SK-N-SH (cell line): ENCODE measurements at regions not wholly inside any gene's neighbourhood (a gene's known extent, or its start where the extent isn't known, plus 50 kb on each side); places are given as distances from the start of the nearest gene placed in this dataset.

ENCODE experiments used
- CTCF ChIA-PET: fragments of 300-600, 350-600 bp; formaldehyde crosslinking; extraction: SDS; loops from one replicate; lab custom pipeline; 2021; lab: Yijun Ruan, JAX
- POLR2A ChIA-PET: fragments of 350-600 bp; sonication (Branson Sonifier 250); formaldehyde crosslinking; extraction: SDS; loops from one replicate; lab custom pipeline; 2020; ENCODE audit warnings: antibody characterized with exemption, inconsistent platforms; lab: Yijun Ruan, JAX
- DNase-seq: peaks from one replicate; pipeline ENCODE4 v3.0.0; 2012
- H2AFZ ChIP-seq: fragments of 200-600 bp; sonication (generic); 2 replicates; pipeline ENCODE4 v1.8.1; 2016; ENCODE audit warnings: antibody characterized with exemption, mild to moderate bottlenecking, low read depth
- H3F3A ChIP-seq: fragments of 200-600 bp; sonication (generic); replicated peaks from 2 replicates; pipeline ENCODE3; 2016; ENCODE audit warnings: antibody characterized with exemption, mild to moderate bottlenecking; ENCODE audit not compliant: insufficient read depth
- H3K27ac ChIP-seq, 2 experiments: fragments of 200-500 bp in 1 of 2; fragments of 200-600 bp in 1 of 2; sonication (Bioruptor generic) in 1 of 2; sonication (generic), shearing (Covaris generic) in 1 of 2; 2 replicates each; pipeline versions ENCODE4 v1.5.1 to v1.6.1; 2014 to 2016; ENCODE audit warnings: low read depth in 2 of 2, inconsistent platforms in 1 of 2, low read length in 1 of 2, mild to moderate bottlenecking in 1 of 2, mixed read lengths in 1 of 2
- H3K27me3 ChIP-seq: fragments of 200-600 bp; sonication (generic), shearing (Covaris generic); 2 replicates; pipeline ENCODE4 v1.6.1; 2016; ENCODE audit warnings: mixed run types; ENCODE audit not compliant: insufficient read depth
- H3K36me3 ChIP-seq, 2 experiments: fragments of 200-500 bp in 1 of 2; fragments of 200-600 bp in 1 of 2; sonication (Bioruptor generic) in 1 of 2; sonication (generic) in 1 of 2; replicated peaks in 1 of 2; 2 replicates each; pipeline versions ENCODE3 to v1.5.1; 2014 to 2016; ENCODE audit warnings: low read length in 1 of 2, mild to moderate bottlenecking in 1 of 2; ENCODE audit not compliant: insufficient read depth in 2 of 2, control insufficient read depth in 1 of 2
- H3K4me1 ChIP-seq, 2 experiments: fragments of 200-500 bp in 1 of 2; fragments of 200-600 bp in 1 of 2; sonication (Bioruptor generic) in 1 of 2; sonication (generic), shearing (Covaris generic) in 1 of 2; 2 replicates each; pipeline versions ENCODE4 v1.5.1 to v1.6.1; 2014 to 2016; ENCODE audit warnings: low read depth in 1 of 2, low read length in 1 of 2, mixed run types in 1 of 2; ENCODE audit not compliant: insufficient read depth in 2 of 2, control insufficient read depth in 1 of 2
- H3K4me2 ChIP-seq: fragments of 200-600 bp; sonication (generic), shearing (Covaris generic); 2 replicates; pipeline ENCODE4 v1.6.1; 2017; ENCODE audit warnings: mixed run types
- H3K4me3 ChIP-seq, 2 experiments: fragments of 200-500 bp in 1 of 2; fragments of 200-600 bp in 1 of 2; sonication (Bioruptor generic) in 1 of 2; sonication (generic), shearing (Covaris generic) in 1 of 2; 2 replicates each; pipeline versions ENCODE4 v1.5.1 to v1.8.1; 2014 to 2016; ENCODE audit warnings: low read depth in 2 of 2, inconsistent platforms in 1 of 2, low read length in 1 of 2, mild to moderate bottlenecking in 1 of 2, mixed read lengths in 1 of 2, moderate library complexity in 1 of 2
- H3K79me2 ChIP-seq: fragments of 200-600 bp; sonication (generic); 2 replicates; pipeline ENCODE4 v1.8.1; 2017; ENCODE audit warnings: mild to moderate bottlenecking; ENCODE audit not compliant: insufficient read depth
- H3K9ac ChIP-seq: fragments of 200-600 bp; sonication (generic); 2 replicates; pipeline ENCODE4 v1.6.1; 2017; ENCODE audit warnings: mixed run types
- H3K9me2 ChIP-seq: fragments of 200-600 bp; sonication (generic); 2 replicates; pipeline ENCODE4 v1.6.1; 2017; ENCODE audit warnings: mixed run types
- H3K9me3 ChIP-seq: fragments of 200-600 bp; sonication (generic); 2 replicates; pipeline ENCODE4 v1.6.1; 2017; ENCODE audit warnings: mixed run types, mild to moderate bottlenecking, moderate library complexity
- H4K20me1 ChIP-seq: fragments of 200-600 bp; sonication (generic); 2 replicates; pipeline ENCODE4 v1.6.1; 2017; ENCODE audit warnings: mild to moderate bottlenecking, mixed run types; ENCODE audit not compliant: insufficient read depth
- EZH2phosphoT487 ChIP-seq: fragments of 200-600 bp; sonication (generic); IDR thresholded peaks from 2 replicates; pipeline ENCODE4 v1.6.1; 2017; ENCODE audit warnings: low read depth, mixed run types, mild to moderate bottlenecking, antibody characterized with exemption, moderate library complexity, borderline replicate concordance
- FOXJ3 ChIP-seq: sonication (generic); formaldehyde crosslinking; IDR thresholded peaks from 2 replicates; pipeline ENCODE4 v1.5.1; 2020; ENCODE audit warnings: mild to moderate bottlenecking, missing genetic modification reagents
- FOXM1 ChIP-seq: IDR thresholded peaks from 2 replicates; pipeline ENCODE4 v1.4.0; 2012; ENCODE audit warnings: low read depth, mild to moderate bottlenecking
- JUND ChIP-seq: IDR thresholded peaks from 2 replicates; pipeline ENCODE4 v1.4.0; 2012
- RCOR1 ChIP-seq: fragments of 150-350 bp; IDR thresholded peaks from 2 replicates; pipeline ENCODE4 v1.6.1; 2017; ENCODE audit warnings: antibody characterized with exemption, low read length
- SMC3 ChIP-seq: IDR thresholded peaks from 2 replicates; pipeline ENCODE4 v1.6.1; 2012; ENCODE audit warnings: low read depth, low read length, improper control_type of control experiment
- TAF1 ChIP-seq: IDR thresholded peaks from 2 replicates; pipeline ENCODE4 v1.6.1; 2012; ENCODE audit warnings: low read depth, mild to moderate bottlenecking, low read length, moderate library complexity, borderline replicate concordance
- TCF12 ChIP-seq: IDR thresholded peaks from 2 replicates; pipeline ENCODE4 v1.4.0; 2012
- WGBS: methylation state at CpG from one replicate; pipeline ENCODE4 v1.1.6; 2017; ENCODE audit warnings: low lambda C conversion rate; 5-methylcytosine and 5-hydroxymethylcytosine counted together
- TF ChIP-seq, protein P1 (sequence below): IDR thresholded peaks from 2 replicates; pipeline ENCODE4 v1.6.1; 2012; ENCODE audit warnings: mild to moderate bottlenecking, low read depth, low read length, moderate library complexity

DNA sequence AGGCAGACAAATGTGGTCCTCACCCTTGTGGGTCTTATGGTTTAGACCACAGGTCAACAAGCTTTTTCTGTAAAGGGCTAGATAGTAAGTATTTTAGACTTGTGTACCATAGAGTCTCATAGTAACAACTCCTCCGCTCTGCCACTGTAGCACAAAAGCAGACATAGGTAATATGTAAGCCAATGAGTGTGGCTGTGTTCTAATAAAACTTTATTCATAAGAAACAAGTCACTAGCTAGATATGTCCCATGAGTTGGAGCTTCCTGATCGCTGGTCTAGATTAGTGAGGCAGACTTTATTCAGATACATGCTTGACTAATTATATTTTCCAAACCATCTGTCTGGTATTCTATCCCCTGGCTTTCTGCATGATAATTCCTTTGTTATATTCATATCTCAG lies 196.4 kb upstream of the TSHZ2 start:
- no peaks in the 10 kb centered on the region for H3F3A ChIP-seq
- H3K27me3 ChIP-seq: no peaks in the 10 kb centered on the region
- no peaks in the 10 kb centered on the region for H3K79me2 ChIP-seq
- no peaks in the 10 kb centered on the region for H3K9me3 ChIP-seq
- no peaks in the 10 kb centered on the region for H4K20me1 ChIP-seq
- no peaks in the 10 kb centered on the region for H3K36me3 ChIP-seq
- no peak overlapping the region for H3K9ac ChIP-seq
- no peak overlapping the region for H2AFZ ChIP-seq
- WGBS: 32% methylated on average over 2 of the region's 2 CpGs
- H3K4me2 ChIP-seq: no peak overlapping the region
- H3K4me3 ChIP-seq: no peak overlapping the region
- ChIA-PET CTCF (interaction anchor here (0.6 to 2.2 kb wide), 2 partner anchors 23 to 48 kb away, joined by 3 to 6 read pairs; no protein-coding TSS in a partner anchor), POLR2A (no interaction called here)
- TF ChIP-seq JUND: no peak
- no peak for TF ChIP-seq FOXM1
- TF ChIP-seq TAF1: no peak
- TF ChIP-seq RCOR1: no peak
- TF ChIP-seq, protein P1, sequence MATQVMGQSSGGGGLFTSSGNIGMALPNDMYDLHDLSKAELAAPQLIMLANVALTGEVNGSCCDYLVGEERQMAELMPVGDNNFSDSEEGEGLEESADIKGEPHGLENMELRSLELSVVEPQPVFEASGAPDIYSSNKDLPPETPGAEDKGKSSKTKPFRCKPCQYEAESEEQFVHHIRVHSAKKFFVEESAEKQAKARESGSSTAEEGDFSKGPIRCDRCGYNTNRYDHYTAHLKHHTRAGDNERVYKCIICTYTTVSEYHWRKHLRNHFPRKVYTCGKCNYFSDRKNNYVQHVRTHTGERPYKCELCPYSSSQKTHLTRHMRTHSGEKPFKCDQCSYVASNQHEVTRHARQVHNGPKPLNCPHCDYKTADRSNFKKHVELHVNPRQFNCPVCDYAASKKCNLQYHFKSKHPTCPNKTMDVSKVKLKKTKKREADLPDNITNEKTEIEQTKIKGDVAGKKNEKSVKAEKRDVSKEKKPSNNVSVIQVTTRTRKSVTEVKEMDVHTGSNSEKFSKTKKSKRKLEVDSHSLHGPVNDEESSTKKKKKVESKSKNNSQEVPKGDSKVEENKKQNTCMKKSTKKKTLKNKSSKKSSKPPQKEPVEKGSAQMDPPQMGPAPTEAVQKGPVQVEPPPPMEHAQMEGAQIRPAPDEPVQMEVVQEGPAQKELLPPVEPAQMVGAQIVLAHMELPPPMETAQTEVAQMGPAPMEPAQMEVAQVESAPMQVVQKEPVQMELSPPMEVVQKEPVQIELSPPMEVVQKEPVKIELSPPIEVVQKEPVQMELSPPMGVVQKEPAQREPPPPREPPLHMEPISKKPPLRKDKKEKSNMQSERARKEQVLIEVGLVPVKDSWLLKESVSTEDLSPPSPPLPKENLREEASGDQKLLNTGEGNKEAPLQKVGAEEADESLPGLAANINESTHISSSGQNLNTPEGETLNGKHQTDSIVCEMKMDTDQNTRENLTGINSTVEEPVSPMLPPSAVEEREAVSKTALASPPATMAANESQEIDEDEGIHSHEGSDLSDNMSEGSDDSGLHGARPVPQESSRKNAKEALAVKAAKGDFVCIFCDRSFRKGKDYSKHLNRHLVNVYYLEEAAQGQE: no peak
- H3K4me1 ChIP-seq: no peaks in the 10 kb centered on the region; a peak in 1 of 4 replicates
- H3K27ac ChIP-seq: no peak overlapping the region
- DNase-seq: no peak
- H3K9me2 ChIP-seq: no peaks in the 10 kb centered on the region

DNA sequence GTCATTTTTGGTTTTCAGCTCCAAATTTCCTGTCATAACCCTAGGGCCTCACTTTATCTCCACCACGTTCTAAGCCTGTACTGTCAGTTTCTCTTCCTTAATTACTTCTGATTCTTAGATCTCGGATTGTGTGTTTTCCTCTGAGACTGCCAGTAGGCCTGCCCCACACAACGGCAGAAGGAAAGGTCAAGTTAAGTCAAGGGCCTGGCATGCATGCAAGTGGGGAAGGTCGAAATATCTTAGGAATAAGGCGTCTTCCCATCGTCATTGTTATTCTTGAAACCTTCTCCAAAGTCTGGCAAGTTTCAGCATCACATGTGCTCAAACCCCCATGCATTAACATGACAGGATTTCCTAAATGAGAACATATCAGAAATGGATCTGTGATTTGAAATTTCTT lies 203.5 kb upstream of the TSHZ2 start:
- Histone ChIP-seq H3K79me2 (no peaks in the 10 kb centered on the region), H3F3A (no peaks in the 10 kb centered on the region), H3K27me3 (no peaks in the 10 kb centered on the region), H3K4me1 (peaks cover 0 to 4% of the 10 kb centered on the region in 2 experiments; a peak in 2 of 4 replicates), H3K9me2 (no peaks in the 10 kb centered on the region), H2AFZ (no peak overlapping the region), H3K4me3 (no peak overlapping the region), H3K27ac (no peak overlapping the region), H3K9me3 (no peaks in the 10 kb centered on the region), H3K36me3 (no peaks in the 10 kb centered on the region), H3K4me2 (no peak overlapping the region), H3K9ac (no peak overlapping the region), H4K20me1 (no peaks in the 10 kb centered on the region)
- ChIA-PET POLR2A (no interaction called here), CTCF (interaction anchor here (1.0 to 1.1 kb wide), 2 partner anchors 11 to 19 kb away, joined by 3 read pairs; no protein-coding TSS in a partner anchor)
- no peak for DNase-seq
- TF ChIP-seq EZH2phosphoT487: no peak
- TF ChIP-seq TCF12: no peak
- no peak for TF ChIP-seq SMC3
- no peak for TF ChIP-seq FOXJ3 (CRISPR knock-in tag)
- 42% methylated on average over 6 of the region's 6 CpGs for WGBS
